A204.1 (cell line): ENCODE measurements at regions not wholly inside any gene's neighbourhood (a gene's known extent, or its start where the extent isn't known, plus 50 kb on each side); places are given as distances from the start of the nearest gene placed in this dataset.
"Not testable (repeated sequence)": the region's sequence is repeated elsewhere in the genome, so short reads cannot be mapped to it uniquely, and the experiment has no call there.

Source experiments
- FAIRE-seq: peaks from 2 replicates; lab custom pipeline; 2012; peaks lifted over from hg19 to GRCh38; lab: Jason Lieb, UNC

GRCh38 chr1:147062956-147063355 lies 109.3 kb downstream of the PRKAB2 start:
- no peak for FAIRE-seq

DNA sequence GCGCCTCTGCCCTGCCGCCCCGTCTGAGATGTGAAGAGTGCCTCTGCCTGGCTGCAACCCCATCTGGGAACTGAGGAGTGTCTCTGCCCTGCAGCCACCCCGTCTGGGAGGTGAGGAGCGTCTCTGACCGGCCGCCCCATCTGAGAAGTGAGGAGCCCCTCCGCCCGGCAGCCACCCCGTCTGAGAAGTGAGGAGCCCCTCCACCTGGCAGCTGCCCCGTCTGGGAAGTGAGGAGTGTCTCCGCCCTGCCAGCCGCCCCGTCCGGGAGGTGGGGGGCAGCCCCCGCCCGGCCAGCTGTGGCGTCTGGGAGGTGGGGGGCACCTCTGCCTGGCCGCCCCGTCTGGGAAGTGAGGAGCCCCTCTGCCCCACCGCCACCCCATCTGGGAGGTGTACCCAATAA lies 110.4 kb downstream of the PRKAB2 start:
- not testable (repeated sequence) for FAIRE-seq

DNA sequence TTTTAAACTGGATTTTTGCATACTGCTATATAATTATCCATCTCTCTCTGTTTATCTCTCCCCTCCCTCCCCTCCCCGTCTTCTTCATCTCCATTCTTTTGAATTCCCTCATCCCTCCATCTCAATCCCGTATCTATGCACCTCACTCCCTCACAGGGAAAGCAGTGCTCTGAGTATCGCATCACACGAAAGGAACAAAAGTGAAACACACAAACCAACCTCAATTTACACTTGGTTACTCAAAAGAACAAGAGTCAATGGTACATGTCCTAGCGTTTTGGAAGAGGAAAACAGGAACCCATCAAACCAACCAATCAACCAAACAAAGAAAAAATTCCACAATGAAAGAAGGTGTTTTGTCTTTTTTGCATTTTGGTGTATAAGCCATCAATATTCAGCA lies 115.1 kb downstream of the NBPF12 start:
- no peak for FAIRE-seq

GRCh38 chr1:147052677-147053076 lies 114.6 kb downstream of the NBPF12 start:
- no peak for FAIRE-seq

DNA sequence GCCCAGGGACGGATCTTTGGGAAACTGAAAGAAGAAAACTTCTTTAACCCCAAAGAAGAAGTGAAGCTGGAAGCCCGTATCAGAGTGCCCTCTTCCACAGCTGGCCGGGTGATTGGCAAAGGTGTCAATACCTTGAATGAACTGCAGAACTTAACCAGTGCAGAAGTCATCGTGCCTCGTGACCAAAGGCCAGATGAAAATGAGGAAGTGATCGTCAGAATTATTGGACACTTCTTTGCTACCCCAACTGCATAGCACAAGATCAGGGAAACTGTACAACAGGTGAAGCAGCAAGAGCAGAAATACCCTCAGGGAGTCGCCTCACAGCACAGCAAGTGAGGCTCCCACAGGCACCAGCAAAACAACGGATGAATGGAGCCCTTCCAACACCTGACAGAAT lies 114.0 kb downstream of the NBPF12 start:
- no peak for FAIRE-seq

DNA sequence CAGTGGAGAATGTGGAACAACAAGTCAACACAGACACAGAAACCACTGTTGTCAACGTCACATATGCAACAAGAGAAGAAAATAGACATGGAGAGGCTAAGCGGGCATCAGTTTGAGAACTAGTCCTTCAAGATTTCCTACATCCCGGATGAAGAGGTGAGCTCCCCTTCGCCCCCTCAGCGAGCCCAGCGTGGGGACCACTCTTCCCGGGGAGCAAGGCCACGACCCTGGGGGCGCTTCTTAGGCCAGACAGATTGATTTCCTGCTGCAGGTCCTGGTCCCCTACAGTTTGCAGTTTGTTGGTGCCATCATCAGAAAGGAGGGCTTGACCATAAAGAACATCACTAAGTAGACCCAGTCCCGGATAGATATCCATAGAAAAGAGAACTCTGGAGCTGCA lies 113.0 kb downstream of the NBPF12 start:
- no peak for FAIRE-seq

- no peak for FAIRE-seq
Measured at GRCh38 chr1:147050654-147051053, 112.5 kb downstream of the NBPF12 start.

- not testable (repeated sequence) for FAIRE-seq
Measured at GRCh38 chr1:147046863-147047394, 108.8 kb downstream of the NBPF12 start.

- FAIRE-seq: peak; percentile 9
Measured at GRCh38 chr1:147046189-147046862, 108.2 kb downstream of the NBPF12 start.
